PC-9 (cell line): ENCODE measurements at regions not wholly inside any gene's neighbourhood (a gene's known extent, or its start where the extent isn't known, plus 50 kb on each side); places are given as distances from the start of the nearest gene placed in this dataset.
"Not testable (repeated sequence)": the region's sequence is repeated elsewhere in the genome, so short reads cannot be mapped to it uniquely, and the experiment has no call there.

ENCODE experiments used
- BruUV-seq: library from RNA; stranded (reverse); fragments of 400-500 nt; replicated peaks from 2 replicates; lab custom pipeline; 2021; lab: Mats Ljungman, UMichigan
- CTCF ChIA-PET: fragments of 300-600 bp; sonication (Branson Sonifier 250); formaldehyde crosslinking; loops from one replicate; lab custom pipeline; 2022; ENCODE audit warnings: antibody characterized with exemption; lab: Charles Lee
- POLR2A ChIA-PET: fragments of 300-600 bp; sonication (Branson Sonifier 250); formaldehyde crosslinking; loops from one replicate; lab custom pipeline; 2022; ENCODE audit warnings: antibody characterized with exemption; ENCODE audit not compliant: unreplicated experiment; lab: Charles Lee
- DNase-seq, 2 experiments: peaks; one replicate each; pipeline versions ENCODE4 v3.0.0 to v3.0.0-alpha.2; 2015 to 2022; ENCODE audit warnings: mixed read lengths in 1 of 2
- H2AFZ ChIP-seq: fragments of 200-600 bp; sonication (generic); 2 replicates; pipeline ENCODE4 v1.8.1; 2017; ENCODE audit warnings: antibody characterized with exemption
- H3F3A ChIP-seq: fragments of 200-600 bp; sonication (generic); 2 replicates; pipeline ENCODE4 v1.8.1; 2017; ENCODE audit warnings: antibody characterized with exemption, mild to moderate bottlenecking, low read depth; ENCODE audit not compliant: insufficient read depth
- H3K27ac ChIP-seq: fragments of 200-600 bp; sonication (generic); 2 replicates; pipeline ENCODE4 v1.6.1; 2016; ENCODE audit warnings: mixed run types
- H3K27me3 ChIP-seq: fragments of 200-600 bp; sonication (generic); 2 replicates; pipeline ENCODE4 v1.6.1; 2016; ENCODE audit warnings: low read depth, mixed run types; ENCODE audit not compliant: insufficient read depth
- H3K36me3 ChIP-seq: fragments of 200-600 bp; sonication (generic); 2 replicates; pipeline ENCODE4 v1.6.1; 2016; ENCODE audit warnings: low read depth, mixed run types
- H3K4me1 ChIP-seq: fragments of 200-600 bp; sonication (generic); replicated peaks from 2 replicates; pipeline ENCODE4 v1.6.1; 2016; ENCODE audit warnings: mixed run types; ENCODE audit not compliant: insufficient read depth
- H3K4me2 ChIP-seq: fragments of 200-600 bp; sonication (generic); 2 replicates; pipeline ENCODE4 v1.6.1; 2017; ENCODE audit warnings: mixed run types
- H3K4me3 ChIP-seq: fragments of 200-600 bp; sonication (generic); 2 replicates; pipeline ENCODE4 v1.6.1; 2016; ENCODE audit warnings: mixed run types
- H3K79me2 ChIP-seq: fragments of 200-600 bp; sonication (generic); 2 replicates; pipeline ENCODE4 v1.6.1; 2017; ENCODE audit warnings: low read depth, mixed run types
- H3K9me2 ChIP-seq: fragments of 200-600 bp; sonication (generic); 2 replicates; pipeline ENCODE4 v1.8.1; 2017; ENCODE audit warnings: mild to moderate bottlenecking; ENCODE audit not compliant: insufficient read depth
- H3K9me3 ChIP-seq: fragments of 200-600 bp; sonication (generic); 2 replicates; pipeline ENCODE4 v1.8.1; 2016; ENCODE audit warnings: low read depth; ENCODE audit not compliant: insufficient read depth
- H4K20me1 ChIP-seq: fragments of 200-600 bp; sonication (generic); 2 replicates; pipeline ENCODE4 v1.8.1; 2017; ENCODE audit not compliant: insufficient read depth
- CTCF ChIP-seq: fragments of 200-600 bp; sonication (generic); conservative IDR thresholded peaks from 2 replicates; pipeline ENCODE4 v1.6.1; 2017; ENCODE audit warnings: mixed run types, antibody characterized with exemption, mild to moderate bottlenecking, moderate library complexity
- EZH2 ChIP-seq: fragments of 200-600 bp; sonication (generic); IDR thresholded peaks from 2 replicates; pipeline ENCODE4 v1.8.0; 2017; ENCODE audit warnings: antibody characterized with exemption, low read depth
- intact Hi-C: fragments of 100-400 bp; cut with micrococcal nuclease; formaldehyde crosslinking; loops from one replicate; pipeline ENCODE4 v1.10.0; 2022; ENCODE audit not compliant: unreplicated experiment

GRCh38 chrX:40949071-40949470 is 136.2 kb upstream of the USP9X start:
- intact Hi-C loops: no loop called here
- Histone ChIP-seq H3K79me2 (no peaks in the 10 kb centered on the region), H3K4me3 (no peak overlapping the region), H3K36me3 (no peaks in the 10 kb centered on the region), H3K9me2 (no peaks in the 10 kb centered on the region), H3F3A (no peaks in the 10 kb centered on the region), H3K9me3 (no peaks in the 10 kb centered on the region), H3K27ac (no peak overlapping the region), H3K27me3 (no peaks in the 10 kb centered on the region), H2AFZ (no peak overlapping the region), H3K4me1 (peaks cover 5% of the 10 kb centered on the region; the same call in 1 of the 2 replicates), H4K20me1 (no peaks in the 10 kb centered on the region), H3K4me2 (no peak overlapping the region)
- no TSS peak for BruUV-seq
- no peak for DNase-seq
- no peak for TF ChIP-seq EZH2
- no peak for TF ChIP-seq CTCF
- CTCF ChIA-PET: no interaction called here
- POLR2A ChIA-PET: no interaction called here

- H3K4me2 ChIP-seq: no peak overlapping the region
- no peaks in the 10 kb centered on the region for H3K27me3 ChIP-seq
- no peaks in the 10 kb centered on the region for H3K4me1 ChIP-seq
- DNase-seq: no peak
- intact Hi-C loops: no loop called here
- no peak overlapping the region for H3K4me3 ChIP-seq
- no peaks in the 10 kb centered on the region for H3K9me3 ChIP-seq
- no TSS peak for BruUV-seq
- no peaks in the 10 kb centered on the region for H3K9me2 ChIP-seq
- POLR2A ChIA-PET: no interaction called here
- TF ChIP-seq EZH2: no peak
- TF ChIP-seq CTCF: no peak
- no peaks in the 10 kb centered on the region for H3K79me2 ChIP-seq
- CTCF ChIA-PET: no interaction called here
- no peaks in the 10 kb centered on the region for H4K20me1 ChIP-seq
- H3K27ac ChIP-seq: no peak overlapping the region
- H3F3A ChIP-seq: no peaks in the 10 kb centered on the region
- no peaks in the 10 kb centered on the region for H3K36me3 ChIP-seq
- H2AFZ ChIP-seq: no peak overlapping the region
These were observed 134.7 kb upstream of the USP9X start for GRCh38 chrX:40950546-40950945.

GRCh38 chrX:40951407-40951806 is 133.8 kb upstream of the USP9X start:
- H3K79me2 ChIP-seq, POLR2A ChIA-PET, H3K9me3 ChIP-seq, H3K4me1 ChIP-seq, H3K27ac ChIP-seq, intact Hi-C loops, H3K36me3 ChIP-seq, H3F3A ChIP-seq, H4K20me1 ChIP-seq, BruUV-seq, H3K27me3 ChIP-seq, H3K9me2 ChIP-seq, H2AFZ ChIP-seq, CTCF ChIA-PET, H3K4me3 ChIP-seq, DNase-seq, H3K4me2 ChIP-seq: not testable (repeated sequence)

- peak overlapping the region; percentile 26; the same call in 1 of the 2 replicates for H3K4me2 ChIP-seq
- no peak for TF ChIP-seq EZH2
- no peak for TF ChIP-seq CTCF
- H3K9me2 ChIP-seq: no peaks in the 10 kb centered on the region
- H4K20me1 ChIP-seq: no peaks in the 10 kb centered on the region
- H3K4me1 ChIP-seq: no peaks in the 10 kb centered on the region
- no TSS peak for BruUV-seq
- intact Hi-C loops: no loop called here
- POLR2A ChIA-PET: interaction anchor here (0.7 kb wide), 1 partner anchor 108 kb away, joined by 3 read pairs; no protein-coding TSS in a partner anchor
- no peak overlapping the region for H3K4me3 ChIP-seq
- no peak for DNase-seq
- no peak overlapping the region for H2AFZ ChIP-seq
- no peaks in the 10 kb centered on the region for H3K9me3 ChIP-seq
- CTCF ChIA-PET: no interaction called here
- no peaks in the 10 kb centered on the region for H3K79me2 ChIP-seq
- no peaks in the 10 kb centered on the region for H3F3A ChIP-seq
- H3K27ac ChIP-seq: no peak overlapping the region
- H3K27me3 ChIP-seq: no peaks in the 10 kb centered on the region
- no peaks in the 10 kb centered on the region for H3K36me3 ChIP-seq
These were observed 132.4 kb upstream of the USP9X start for GRCh38 chrX:40952855-40953254.
